Bronchial epithelial cell (primary cell): ENCODE measurements at regions not wholly inside any gene's neighbourhood (a gene's known extent, or its start where the extent isn't known, plus 50 kb on each side); places are given as distances from the start of the nearest gene placed in this dataset.
A peak's percentile ranks its signal among the peaks of the same experiment; 100 is the strongest.

ENCODE experiments used
- DNase-seq: peaks from one replicate; pipeline ENCODE4 v3.0.0-alpha.2; 2010; ENCODE audit warnings: low read depth
- FAIRE-seq: peaks from 2 replicates; lab custom pipeline; 2011; peaks lifted over from hg19 to GRCh38; lab: Jason Lieb, UNC
- H3K27me3 ChIP-seq: 2 replicates; pipeline ENCODE4 v1.5.1; 2011; ENCODE audit warnings: low read length; ENCODE audit not compliant: control insufficient read depth, insufficient read depth
- H3K36me3 ChIP-seq: 2 replicates; pipeline ENCODE4 v1.5.1; 2011; ENCODE audit warnings: low read length; ENCODE audit not compliant: control insufficient read depth, insufficient read depth
- H3K4me3 ChIP-seq: 2 replicates; pipeline ENCODE4 v1.5.1; 2011; ENCODE audit warnings: mild to moderate bottlenecking, low read depth, low read length, control low read depth
- TF ChIP-seq, protein P1 (sequence below): IDR thresholded peaks from 2 replicates; pipeline ENCODE4 v1.5.1; 2011; ENCODE audit warnings: mild to moderate bottlenecking, moderate library complexity, low read length, control low read depth, inconsistent platforms; ENCODE audit not compliant: insufficient read depth, severe bottlenecking

DNA sequence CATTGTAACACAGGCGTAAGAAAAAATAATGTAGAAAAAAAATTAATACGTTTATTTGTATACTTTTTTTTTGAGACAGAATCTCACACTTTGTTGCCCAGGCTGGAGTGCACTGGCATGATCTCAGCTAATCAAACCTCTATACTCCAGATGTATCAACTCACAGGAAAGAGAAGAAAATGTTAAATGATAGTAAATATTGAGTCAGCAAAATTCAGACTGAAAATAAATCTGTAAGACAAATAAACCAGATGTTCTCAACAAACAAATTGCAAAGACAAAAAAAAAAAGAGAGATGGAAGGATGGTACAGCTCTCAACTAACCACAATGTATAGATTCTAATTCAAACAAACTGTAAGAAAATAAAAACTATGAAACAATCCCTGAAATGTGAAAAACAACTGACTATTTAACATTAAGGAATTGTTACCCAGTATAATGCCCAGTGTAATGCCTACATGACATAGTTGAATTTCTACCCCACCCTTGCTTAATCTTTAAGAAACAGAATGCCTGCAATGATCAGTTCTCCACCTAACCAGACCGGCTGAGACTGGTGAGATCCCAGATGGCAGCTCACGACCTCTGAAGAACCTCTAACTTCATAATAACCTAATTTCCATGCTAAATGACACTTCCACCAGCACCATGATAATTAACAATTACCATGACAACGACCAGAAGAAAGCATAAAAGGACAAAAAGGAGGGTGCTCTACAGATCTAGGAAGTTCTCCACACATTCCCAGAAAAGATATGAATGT lies 272.0 kb upstream of the GNAI1 start:
- no peak overlapping the region for H3K4me3 ChIP-seq
- no peaks in the 10 kb centered on the region for H3K36me3 ChIP-seq
- DNase-seq (no peak), FAIRE-seq (no peak)
- TF ChIP-seq, protein P1, sequence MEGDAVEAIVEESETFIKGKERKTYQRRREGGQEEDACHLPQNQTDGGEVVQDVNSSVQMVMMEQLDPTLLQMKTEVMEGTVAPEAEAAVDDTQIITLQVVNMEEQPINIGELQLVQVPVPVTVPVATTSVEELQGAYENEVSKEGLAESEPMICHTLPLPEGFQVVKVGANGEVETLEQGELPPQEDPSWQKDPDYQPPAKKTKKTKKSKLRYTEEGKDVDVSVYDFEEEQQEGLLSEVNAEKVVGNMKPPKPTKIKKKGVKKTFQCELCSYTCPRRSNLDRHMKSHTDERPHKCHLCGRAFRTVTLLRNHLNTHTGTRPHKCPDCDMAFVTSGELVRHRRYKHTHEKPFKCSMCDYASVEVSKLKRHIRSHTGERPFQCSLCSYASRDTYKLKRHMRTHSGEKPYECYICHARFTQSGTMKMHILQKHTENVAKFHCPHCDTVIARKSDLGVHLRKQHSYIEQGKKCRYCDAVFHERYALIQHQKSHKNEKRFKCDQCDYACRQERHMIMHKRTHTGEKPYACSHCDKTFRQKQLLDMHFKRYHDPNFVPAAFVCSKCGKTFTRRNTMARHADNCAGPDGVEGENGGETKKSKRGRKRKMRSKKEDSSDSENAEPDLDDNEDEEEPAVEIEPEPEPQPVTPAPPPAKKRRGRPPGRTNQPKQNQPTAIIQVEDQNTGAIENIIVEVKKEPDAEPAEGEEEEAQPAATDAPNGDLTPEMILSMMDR, result no peak
- no peaks in the 10 kb centered on the region for H3K27me3 ChIP-seq

DNA sequence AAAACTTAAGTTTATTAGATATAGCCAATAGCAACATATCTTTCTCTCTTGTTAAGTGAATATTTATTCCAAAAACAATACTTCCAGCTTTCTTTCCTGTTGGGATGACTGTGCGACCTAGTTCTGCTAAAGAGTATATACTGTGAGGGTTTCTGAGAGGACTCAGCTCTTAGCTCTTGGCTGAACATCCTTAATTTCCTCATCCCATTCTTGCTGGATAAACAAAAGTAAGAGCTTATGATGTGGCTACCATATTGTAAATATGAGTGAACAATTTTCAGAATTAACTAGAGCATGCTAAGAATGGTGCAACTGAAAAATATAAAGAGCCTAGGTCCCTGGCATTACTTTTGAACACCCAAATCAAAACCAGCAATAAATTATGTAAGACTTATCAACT lies 279.5 kb upstream of the GNAI1 start:
- Histone ChIP-seq H3K36me3 (no peaks in the 10 kb centered on the region), H3K27me3 (no peaks in the 10 kb centered on the region), H3K4me3 (no peak overlapping the region)
- TF ChIP-seq, protein P1, result no peak
- DNase-seq (no peak), FAIRE-seq (no peak)

DNA sequence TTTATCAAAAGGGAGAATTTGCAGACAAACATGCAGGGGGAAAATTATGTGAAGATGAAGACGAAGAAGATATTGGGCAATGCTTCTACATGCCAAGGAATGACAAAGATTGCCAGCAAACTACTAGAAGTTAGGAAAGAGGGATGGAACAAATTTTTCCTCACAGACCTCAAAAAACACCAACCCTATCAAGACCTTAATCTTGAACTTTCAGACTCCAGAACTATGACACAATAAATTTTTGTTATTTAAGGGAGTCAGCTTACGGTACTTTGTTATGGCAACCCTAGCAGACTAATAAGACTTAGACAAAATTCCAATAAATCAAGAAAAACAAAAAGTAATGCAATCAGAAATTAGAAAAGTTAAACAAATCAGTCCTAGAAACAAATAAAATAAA lies 280.0 kb upstream of the GNAI1 start:
- TF ChIP-seq, protein P1, result no peak
- H3K4me3 ChIP-seq, result no peak overlapping the region
- H3K27me3 ChIP-seq, result no peaks in the 10 kb centered on the region
- DNase-seq (no peak), FAIRE-seq (no peak)
- H3K36me3 ChIP-seq, result no peaks in the 10 kb centered on the region

DNA sequence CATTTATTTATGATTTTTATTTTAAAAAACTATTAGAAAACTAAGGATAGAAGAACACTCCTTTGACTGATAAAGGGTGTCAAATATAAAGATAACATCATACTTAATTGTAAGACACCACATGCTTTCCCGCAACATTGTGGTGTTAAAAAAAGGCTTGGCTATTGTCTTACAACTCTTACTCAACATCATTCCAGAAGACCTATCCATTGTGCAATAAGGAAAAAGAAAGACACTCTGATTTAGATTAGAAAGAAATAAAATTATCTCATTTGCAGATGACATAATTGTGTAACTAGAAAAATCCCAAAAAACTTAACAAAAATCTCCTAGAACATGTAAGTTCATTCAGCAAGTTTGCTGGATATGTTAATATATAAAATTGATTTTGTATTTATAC lies 296.7 kb upstream of the GNAI1 start:
- DNase-seq, result peak; percentile 33
- Histone ChIP-seq H3K4me3 (no peak overlapping the region), H3K27me3 (no peaks in the 10 kb centered on the region), H3K36me3 (no peaks in the 10 kb centered on the region)
- no peak for FAIRE-seq
- TF ChIP-seq, protein P1, result no peak

- Histone ChIP-seq H3K36me3 (no peaks in the 10 kb centered on the region), H3K27me3 (no peaks in the 10 kb centered on the region), H3K4me3 (no peak overlapping the region)
- FAIRE-seq (no peak), DNase-seq (no peak)
- TF ChIP-seq, protein P1, result no peak
These were observed 301.0 kb upstream of the GNAI1 start for GRCh38 chr7:79833616-79834015.

DNA sequence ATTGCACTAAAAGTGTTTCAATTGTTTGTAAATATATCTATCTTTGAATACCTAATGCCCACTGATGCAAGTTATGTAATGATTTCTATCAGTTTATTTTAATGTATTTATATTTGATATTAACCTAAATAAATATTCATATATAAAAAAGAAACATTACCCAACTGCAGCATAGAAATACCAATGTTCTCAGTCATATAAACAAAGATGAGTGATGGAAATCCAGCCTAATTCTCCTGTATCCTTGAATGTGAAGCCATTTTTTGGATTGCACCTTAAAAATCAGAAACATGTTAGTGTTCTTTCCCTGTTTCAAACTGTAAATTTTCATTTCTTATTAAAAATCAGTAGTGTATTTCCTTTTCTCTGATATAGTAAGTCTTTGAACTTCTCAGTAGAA lies 305.8 kb upstream of the GNAI1 start:
- FAIRE-seq (no peak), DNase-seq (no peak)
- Histone ChIP-seq H3K27me3 (no peaks in the 10 kb centered on the region), H3K4me3 (no peak overlapping the region), H3K36me3 (no peaks in the 10 kb centered on the region)
- TF ChIP-seq, protein P1, result no peak
